AG04449 (cell line): ENCODE measurements at regions not wholly inside any gene's neighbourhood (a gene's known extent, or its start where the extent isn't known, plus 50 kb on each side); places are given as distances from the start of the nearest gene placed in this dataset.

Source experiments
- CTCF ChIA-PET: fragments of 350-600 bp; formaldehyde crosslinking; extraction: SDS; loops from one replicate; lab custom pipeline; 2021; ENCODE audit warnings: antibody characterized with exemption; lab: Yijun Ruan, JAX
- POLR2A ChIA-PET: fragments of 400-600, 350-600 bp; formaldehyde crosslinking; extraction: SDS; loops from one replicate; lab custom pipeline; 2020; ENCODE audit warnings: antibody characterized with exemption, inconsistent platforms; lab: Yijun Ruan, JAX
- DNase-seq: peaks from one replicate; pipeline ENCODE4 v3.0.0-alpha.2; 2010; ENCODE audit warnings: low read depth, low spot score
- H3K4me3 ChIP-seq: 2 replicates; pipeline ENCODE4 v1.5.1; 2011; ENCODE audit warnings: low read depth, mild to moderate bottlenecking, control low read depth, low read length
- TF ChIP-seq, protein P1 (sequence below): IDR thresholded peaks from one replicate; pipeline ENCODE4 v1.5.1; 2011; ENCODE audit warnings: mild to moderate bottlenecking, moderate library complexity, low read length, control low read depth, inconsistent platforms; ENCODE audit not compliant: insufficient read depth; ENCODE audit errors: missing control alignments

- ChIA-PET CTCF (no interaction called here), POLR2A (no interaction called here)
- TF ChIP-seq, protein P1, sequence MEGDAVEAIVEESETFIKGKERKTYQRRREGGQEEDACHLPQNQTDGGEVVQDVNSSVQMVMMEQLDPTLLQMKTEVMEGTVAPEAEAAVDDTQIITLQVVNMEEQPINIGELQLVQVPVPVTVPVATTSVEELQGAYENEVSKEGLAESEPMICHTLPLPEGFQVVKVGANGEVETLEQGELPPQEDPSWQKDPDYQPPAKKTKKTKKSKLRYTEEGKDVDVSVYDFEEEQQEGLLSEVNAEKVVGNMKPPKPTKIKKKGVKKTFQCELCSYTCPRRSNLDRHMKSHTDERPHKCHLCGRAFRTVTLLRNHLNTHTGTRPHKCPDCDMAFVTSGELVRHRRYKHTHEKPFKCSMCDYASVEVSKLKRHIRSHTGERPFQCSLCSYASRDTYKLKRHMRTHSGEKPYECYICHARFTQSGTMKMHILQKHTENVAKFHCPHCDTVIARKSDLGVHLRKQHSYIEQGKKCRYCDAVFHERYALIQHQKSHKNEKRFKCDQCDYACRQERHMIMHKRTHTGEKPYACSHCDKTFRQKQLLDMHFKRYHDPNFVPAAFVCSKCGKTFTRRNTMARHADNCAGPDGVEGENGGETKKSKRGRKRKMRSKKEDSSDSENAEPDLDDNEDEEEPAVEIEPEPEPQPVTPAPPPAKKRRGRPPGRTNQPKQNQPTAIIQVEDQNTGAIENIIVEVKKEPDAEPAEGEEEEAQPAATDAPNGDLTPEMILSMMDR, result no peak
- no peak for DNase-seq
- H3K4me3 ChIP-seq, result no peak overlapping the region
Observed at GRCh38 chr7:85995101-85995500, 648.6 kb upstream of the GRM3 start.

DNA sequence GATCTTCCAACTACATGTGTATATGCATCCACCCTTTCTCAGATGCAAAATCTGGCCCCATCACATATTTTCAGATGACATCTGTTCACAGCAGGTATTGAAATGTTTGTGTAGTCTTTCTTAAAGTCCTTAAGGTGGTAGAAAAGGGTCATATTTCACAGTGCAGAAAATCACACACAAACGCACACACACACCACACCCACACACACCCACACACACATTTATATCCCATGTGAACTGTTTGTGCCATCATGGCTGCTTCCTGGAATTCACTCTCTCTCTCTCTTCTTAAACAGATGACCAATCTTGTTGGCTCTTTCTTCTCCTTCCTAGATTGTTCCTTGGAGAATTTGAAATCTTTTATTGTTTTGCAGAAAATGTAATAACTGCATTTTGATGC, 663.0 kb upstream of the GRM3 start:
- TF ChIP-seq, protein P1, result no peak
- H3K4me3 ChIP-seq, result no peak overlapping the region
- ChIA-PET CTCF (no interaction called here), POLR2A (no interaction called here)
- no peak for DNase-seq

DNA sequence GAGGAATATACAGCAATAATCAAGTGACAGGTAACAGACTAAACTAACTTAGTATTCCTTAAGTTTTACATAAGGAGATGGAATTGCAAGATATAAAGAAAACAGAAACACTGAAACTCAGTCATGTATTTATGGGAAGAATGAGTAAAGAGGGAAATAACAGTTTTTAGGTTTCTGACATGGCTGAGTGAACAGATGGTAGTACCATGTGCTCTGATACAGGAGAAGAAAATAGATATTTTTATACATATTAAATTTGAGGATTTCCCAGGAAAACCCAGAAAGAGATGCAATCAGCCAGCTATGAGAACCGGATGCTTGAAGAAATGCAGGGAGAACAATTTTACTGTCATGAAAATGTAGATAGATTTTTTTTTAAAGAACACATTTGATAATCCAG, 669.5 kb upstream of the GRM3 start:
- ChIA-PET POLR2A (no interaction called here), CTCF (no interaction called here)
- TF ChIP-seq, protein P1, result no peak
- no peak overlapping the region for H3K4me3 ChIP-seq
- DNase-seq, result no peak

DNA sequence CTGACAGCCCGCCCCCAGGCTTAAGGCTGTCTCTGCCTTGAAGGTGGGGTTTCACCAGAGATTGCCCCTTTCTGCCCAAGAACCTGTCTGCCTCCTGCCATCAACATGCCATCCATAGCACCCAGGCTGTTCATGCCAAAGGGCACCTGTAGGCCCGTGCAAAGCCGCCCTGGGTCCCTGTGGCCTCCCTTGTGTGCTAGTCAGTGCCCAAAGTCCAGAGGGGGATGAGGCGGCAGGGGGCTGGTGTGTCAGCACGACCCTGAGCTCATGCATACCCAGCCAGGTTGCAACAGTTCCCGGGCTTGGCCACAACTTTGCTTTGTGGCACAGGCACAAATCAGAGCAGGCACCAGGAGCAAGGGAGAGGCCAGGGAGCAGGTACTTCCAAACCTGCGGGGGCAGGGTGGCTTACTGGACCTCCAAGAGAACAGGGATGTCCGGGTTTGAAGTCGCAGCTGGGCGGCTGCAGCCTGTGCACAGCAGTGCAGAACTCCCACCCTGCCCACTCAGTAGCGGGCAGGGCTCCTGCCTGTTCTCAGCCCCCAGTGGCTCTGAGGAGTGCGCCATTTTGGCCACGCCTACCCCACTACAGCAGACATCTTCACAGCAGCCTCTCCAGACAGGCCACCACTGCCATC, 671.1 kb upstream of the GRM3 start:
- no peak for DNase-seq

GRCh38 chr7:85954961-85955360, 688.7 kb upstream of the GRM3 start:
- ChIA-PET POLR2A (no interaction called here), CTCF (no interaction called here)
- no peak for DNase-seq
- TF ChIP-seq, protein P1, result no peak
- no peak overlapping the region for H3K4me3 ChIP-seq

More for the DNA sequence above, 671.1 kb upstream of the GRM3 start:
- POLR2A ChIA-PET, result no interaction called here
- no peak overlapping the region for H3K4me3 ChIP-seq
- CTCF ChIA-PET, result no interaction called here
- TF ChIP-seq, protein P1, result no peak

GRCh38 chr7:85950871-85951270, 692.8 kb upstream of the GRM3 start:
- POLR2A ChIA-PET, result no interaction called here
- CTCF ChIA-PET, result no interaction called here
- no peak for DNase-seq
- H3K4me3 ChIP-seq, result no peak overlapping the region
- TF ChIP-seq, protein P1, result no peak
